ENCODE measurements at regions not wholly inside any gene's neighbourhood (a gene's known extent, or its start where the extent isn't known, plus 50 kb on each side); places are given as distances from the start of the nearest gene placed in this dataset.

DNA sequence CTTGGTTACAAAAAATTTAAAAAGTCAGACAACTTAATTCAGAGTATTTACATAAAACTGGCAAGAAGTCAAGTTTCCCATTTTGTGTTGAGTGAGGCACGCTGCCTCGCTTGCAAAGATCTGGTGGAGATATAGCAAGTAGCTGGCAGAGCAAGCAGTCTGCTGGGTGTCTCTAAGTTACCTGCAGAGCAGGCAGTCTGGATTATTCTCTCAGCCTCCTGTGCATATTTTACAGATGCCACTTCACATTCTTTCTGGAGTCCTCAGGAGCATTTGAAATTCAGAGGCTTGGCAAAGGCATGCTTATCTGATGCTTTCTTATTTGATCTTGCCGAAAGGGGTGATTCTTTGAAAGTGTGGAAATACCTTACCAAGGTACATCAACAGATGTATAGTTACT lies 640.4 kb upstream of the ADGRL4 start:
- TF ChIP-seq, protein P1, sequence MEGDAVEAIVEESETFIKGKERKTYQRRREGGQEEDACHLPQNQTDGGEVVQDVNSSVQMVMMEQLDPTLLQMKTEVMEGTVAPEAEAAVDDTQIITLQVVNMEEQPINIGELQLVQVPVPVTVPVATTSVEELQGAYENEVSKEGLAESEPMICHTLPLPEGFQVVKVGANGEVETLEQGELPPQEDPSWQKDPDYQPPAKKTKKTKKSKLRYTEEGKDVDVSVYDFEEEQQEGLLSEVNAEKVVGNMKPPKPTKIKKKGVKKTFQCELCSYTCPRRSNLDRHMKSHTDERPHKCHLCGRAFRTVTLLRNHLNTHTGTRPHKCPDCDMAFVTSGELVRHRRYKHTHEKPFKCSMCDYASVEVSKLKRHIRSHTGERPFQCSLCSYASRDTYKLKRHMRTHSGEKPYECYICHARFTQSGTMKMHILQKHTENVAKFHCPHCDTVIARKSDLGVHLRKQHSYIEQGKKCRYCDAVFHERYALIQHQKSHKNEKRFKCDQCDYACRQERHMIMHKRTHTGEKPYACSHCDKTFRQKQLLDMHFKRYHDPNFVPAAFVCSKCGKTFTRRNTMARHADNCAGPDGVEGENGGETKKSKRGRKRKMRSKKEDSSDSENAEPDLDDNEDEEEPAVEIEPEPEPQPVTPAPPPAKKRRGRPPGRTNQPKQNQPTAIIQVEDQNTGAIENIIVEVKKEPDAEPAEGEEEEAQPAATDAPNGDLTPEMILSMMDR (IDR thresholded peaks at IDR 0.05): no peak
- no peak for TF ChIP-seq POLR2AphosphoS5 (IDR thresholded peaks at IDR 0.05)
- TF ChIP-seq POLR2A (IDR thresholded peaks at IDR 0.05): no peak

All from prostate gland (tissue), 2 donors.